ENCODE measurements at regions not wholly inside any gene's neighbourhood (a gene's known extent, or its start where the extent isn't known, plus 50 kb on each side); places are given as distances from the start of the nearest gene placed in this dataset.

DNA sequence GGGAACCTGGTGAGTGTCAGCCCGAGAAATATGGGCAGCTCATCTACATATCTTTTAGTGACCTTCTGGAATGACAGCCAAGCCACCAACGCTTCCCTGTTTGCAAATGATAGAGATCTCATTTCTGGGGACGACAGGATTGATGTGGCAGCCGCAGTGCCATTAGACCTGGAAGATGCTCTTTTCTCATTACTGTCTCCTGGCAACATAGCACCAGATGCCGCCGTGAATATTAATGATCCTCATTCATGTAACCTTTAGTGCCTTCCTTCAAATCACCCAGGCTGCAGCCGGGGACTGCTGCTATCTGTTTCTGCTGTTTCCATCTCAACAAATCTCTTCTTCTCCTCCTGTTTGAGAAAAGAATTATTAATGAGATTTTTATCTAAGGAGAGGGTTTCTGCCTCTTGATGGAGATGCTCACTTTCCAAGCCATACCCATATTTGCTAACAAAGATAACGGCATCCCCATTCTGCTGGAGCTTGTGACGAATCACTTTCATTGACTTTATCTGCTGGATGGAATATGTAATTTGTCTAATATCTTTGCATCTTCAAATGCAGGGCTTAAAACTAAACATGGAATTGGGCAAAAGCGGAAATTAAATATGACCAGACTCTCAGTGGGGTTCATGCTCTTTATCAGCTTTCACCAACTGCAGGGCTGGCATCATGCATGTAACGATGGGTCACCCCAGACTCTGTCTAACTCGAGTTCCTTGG is 74.8 kb upstream of the KIF16B start:
- peaks cover 38% of the 10 kb centered on the region for H3K27me3 ChIP-seq (replicated peaks; ENCODE audit: insufficient read depth, low read depth, low read length, poor library complexity)
- POLR2A ChIA-PET (ENCODE audit: low non-redundant PET) = no interaction called here
- CTCF ChIA-PET = no interaction called here
- no peak overlapping the region for H3K27ac ChIP-seq (ENCODE audit: low read depth, low read length, poor library complexity, severe bottlenecking)
- no peak for DNase-seq (ENCODE audit: low spot score)
- BruUV-seq (replicated peaks) = no TSS peak
- TF ChIP-seq EZH2 (IDR thresholded peaks at IDR 0.05; ENCODE audit: borderline replicate concordance, low read depth, low read length, poor library complexity, severe bottlenecking) = no peak
- TF ChIP-seq, protein P1, sequence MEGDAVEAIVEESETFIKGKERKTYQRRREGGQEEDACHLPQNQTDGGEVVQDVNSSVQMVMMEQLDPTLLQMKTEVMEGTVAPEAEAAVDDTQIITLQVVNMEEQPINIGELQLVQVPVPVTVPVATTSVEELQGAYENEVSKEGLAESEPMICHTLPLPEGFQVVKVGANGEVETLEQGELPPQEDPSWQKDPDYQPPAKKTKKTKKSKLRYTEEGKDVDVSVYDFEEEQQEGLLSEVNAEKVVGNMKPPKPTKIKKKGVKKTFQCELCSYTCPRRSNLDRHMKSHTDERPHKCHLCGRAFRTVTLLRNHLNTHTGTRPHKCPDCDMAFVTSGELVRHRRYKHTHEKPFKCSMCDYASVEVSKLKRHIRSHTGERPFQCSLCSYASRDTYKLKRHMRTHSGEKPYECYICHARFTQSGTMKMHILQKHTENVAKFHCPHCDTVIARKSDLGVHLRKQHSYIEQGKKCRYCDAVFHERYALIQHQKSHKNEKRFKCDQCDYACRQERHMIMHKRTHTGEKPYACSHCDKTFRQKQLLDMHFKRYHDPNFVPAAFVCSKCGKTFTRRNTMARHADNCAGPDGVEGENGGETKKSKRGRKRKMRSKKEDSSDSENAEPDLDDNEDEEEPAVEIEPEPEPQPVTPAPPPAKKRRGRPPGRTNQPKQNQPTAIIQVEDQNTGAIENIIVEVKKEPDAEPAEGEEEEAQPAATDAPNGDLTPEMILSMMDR (conservative IDR thresholded peaks at IDR 0.05; ENCODE audit: low read depth, low read length) = no peak
- no peaks in the 10 kb centered on the region for H3K4me1 ChIP-seq (ENCODE audit: insufficient read depth, low read length, poor library complexity, severe bottlenecking)
- H3K9me3 ChIP-seq (ENCODE audit: low read depth, low read length, poor library complexity, severe bottlenecking) = no peaks in the 10 kb centered on the region
- H3K36me3 ChIP-seq (ENCODE audit: insufficient read depth, low read length, poor library complexity, severe bottlenecking) = no peaks in the 10 kb centered on the region
- intact Hi-C loops (cut with micrococcal nuclease; ENCODE audit: unreplicated experiment) = no loop called here
- no peak overlapping the region for H3K4me3 ChIP-seq (ENCODE audit: low read depth, low read length, poor library complexity, severe bottlenecking)

DNA sequence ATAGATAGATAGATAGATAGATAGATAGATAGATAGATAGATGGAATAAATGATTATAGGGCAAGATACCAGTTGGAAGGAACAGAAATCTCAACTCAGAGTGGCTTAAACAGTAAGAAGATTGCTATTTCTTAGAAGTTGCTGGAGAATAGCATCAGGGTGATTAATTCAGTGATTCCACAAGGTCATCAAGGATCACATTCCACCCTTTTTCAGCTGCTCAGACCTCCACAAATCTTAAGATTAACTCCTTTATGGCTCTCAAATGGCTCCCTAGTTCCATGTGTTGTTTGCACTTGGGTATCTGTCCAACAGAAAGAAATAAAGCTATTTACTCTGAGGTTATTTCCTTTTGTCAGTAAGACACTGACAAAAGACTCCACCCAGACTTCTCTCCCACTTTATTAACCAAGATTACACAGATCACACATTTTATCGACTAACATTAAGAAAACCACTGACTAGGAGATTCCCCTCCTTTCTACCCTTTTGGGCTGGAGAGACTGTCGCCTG is 68.3 kb upstream of the KIF16B start:
- ChIA-PET POLR2A (ENCODE audit: low non-redundant PET) (no interaction called here), CTCF (no interaction called here)
- H3K27ac ChIP-seq (ENCODE audit: low read depth, low read length, poor library complexity, severe bottlenecking) = no peak overlapping the region
- intact Hi-C loops (cut with micrococcal nuclease; ENCODE audit: unreplicated experiment) = no loop called here
- H3K4me3 ChIP-seq (ENCODE audit: low read depth, low read length, poor library complexity, severe bottlenecking) = no peak overlapping the region
- no peaks in the 10 kb centered on the region for H3K4me1 ChIP-seq (ENCODE audit: insufficient read depth, low read length, poor library complexity, severe bottlenecking)
- peaks cover 32% of the 10 kb centered on the region for H3K27me3 ChIP-seq (replicated peaks; ENCODE audit: insufficient read depth, low read depth, low read length, poor library complexity)
- no peaks in the 10 kb centered on the region for H3K36me3 ChIP-seq (ENCODE audit: insufficient read depth, low read length, poor library complexity, severe bottlenecking)
- TF ChIP-seq, protein P1 (conservative IDR thresholded peaks at IDR 0.05; ENCODE audit: low read depth, low read length) = no peak
- no peak for TF ChIP-seq EZH2 (IDR thresholded peaks at IDR 0.05; ENCODE audit: borderline replicate concordance, low read depth, low read length, poor library complexity, severe bottlenecking)
- BruUV-seq (replicated peaks) = no TSS peak
- no peaks in the 10 kb centered on the region for H3K9me3 ChIP-seq (ENCODE audit: low read depth, low read length, poor library complexity, severe bottlenecking)
- DNase-seq (ENCODE audit: low spot score) = no peak

DNA sequence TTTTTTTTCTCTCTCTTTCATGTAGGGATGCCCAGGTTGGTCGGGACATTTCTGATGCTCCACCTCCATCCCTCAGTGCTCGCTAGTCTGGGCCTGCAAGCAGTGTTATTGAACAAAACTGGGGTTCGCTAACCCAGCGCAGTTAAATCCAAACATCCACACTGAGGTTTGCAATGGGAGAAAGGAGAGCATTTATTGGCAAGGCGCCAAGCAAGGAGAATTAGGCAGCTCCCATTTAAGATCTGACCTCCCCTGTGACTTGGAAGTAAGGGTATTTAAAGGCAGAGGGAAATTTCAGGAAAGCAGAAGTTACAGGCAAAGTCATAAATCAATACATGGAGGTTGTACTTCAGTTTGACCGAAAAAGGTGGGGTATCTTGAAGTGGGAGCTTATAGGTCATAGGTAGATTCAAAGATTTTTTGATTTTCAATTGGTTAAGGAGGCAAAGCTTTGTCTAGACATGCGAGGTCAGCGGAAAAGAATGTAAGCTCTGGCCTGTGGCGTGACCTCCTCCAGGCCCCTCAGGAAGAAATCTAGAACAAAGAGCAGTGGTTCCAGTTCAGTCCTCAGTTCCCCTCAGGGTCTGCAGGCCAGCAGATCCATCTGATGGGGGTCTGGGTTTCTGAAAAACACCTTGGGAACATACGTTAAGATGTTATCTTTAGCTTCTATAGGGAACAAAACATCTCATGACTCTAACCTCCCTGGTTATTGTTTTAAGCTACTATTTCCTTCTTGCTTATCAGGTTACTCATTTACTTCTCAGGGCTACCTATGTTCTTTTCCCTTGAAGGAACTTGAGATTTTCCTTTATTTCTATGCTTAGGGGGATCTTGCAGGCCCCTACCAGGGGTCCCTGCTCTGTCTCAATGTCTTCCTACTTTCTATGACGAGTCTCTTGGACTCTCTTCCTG is 66.0 kb upstream of the KIF16B start:
- H3K27me3 ChIP-seq (replicated peaks; ENCODE audit: insufficient read depth, low read depth, low read length, poor library complexity) = peaks cover 15% of the 10 kb centered on the region
- intact Hi-C loops (cut with micrococcal nuclease; ENCODE audit: unreplicated experiment) = no loop called here
- no peaks in the 10 kb centered on the region for H3K9me3 ChIP-seq (ENCODE audit: low read depth, low read length, poor library complexity, severe bottlenecking)
- H3K4me3 ChIP-seq (ENCODE audit: low read depth, low read length, poor library complexity, severe bottlenecking) = no peak overlapping the region
- no peaks in the 10 kb centered on the region for H3K36me3 ChIP-seq (ENCODE audit: insufficient read depth, low read length, poor library complexity, severe bottlenecking)
- H3K4me1 ChIP-seq (ENCODE audit: insufficient read depth, low read length, poor library complexity, severe bottlenecking) = no peaks in the 10 kb centered on the region
- no peak for DNase-seq (ENCODE audit: low spot score)
- H3K27ac ChIP-seq (ENCODE audit: low read depth, low read length, poor library complexity, severe bottlenecking) = no peak overlapping the region
- BruUV-seq (replicated peaks) = no TSS peak
- ChIA-PET CTCF (no interaction called here), POLR2A (ENCODE audit: low non-redundant PET) (no interaction called here)
- no peak for TF ChIP-seq EZH2 (IDR thresholded peaks at IDR 0.05; ENCODE audit: borderline replicate concordance, low read depth, low read length, poor library complexity, severe bottlenecking)
- TF ChIP-seq, protein P1 (conservative IDR thresholded peaks at IDR 0.05; ENCODE audit: low read depth, low read length) = no peak
